ENCODE measurements at regions not wholly inside any gene's neighbourhood (a gene's known extent, or its start where the extent isn't known, plus 50 kb on each side); places are given as distances from the start of the nearest gene placed in this dataset.

DNA sequence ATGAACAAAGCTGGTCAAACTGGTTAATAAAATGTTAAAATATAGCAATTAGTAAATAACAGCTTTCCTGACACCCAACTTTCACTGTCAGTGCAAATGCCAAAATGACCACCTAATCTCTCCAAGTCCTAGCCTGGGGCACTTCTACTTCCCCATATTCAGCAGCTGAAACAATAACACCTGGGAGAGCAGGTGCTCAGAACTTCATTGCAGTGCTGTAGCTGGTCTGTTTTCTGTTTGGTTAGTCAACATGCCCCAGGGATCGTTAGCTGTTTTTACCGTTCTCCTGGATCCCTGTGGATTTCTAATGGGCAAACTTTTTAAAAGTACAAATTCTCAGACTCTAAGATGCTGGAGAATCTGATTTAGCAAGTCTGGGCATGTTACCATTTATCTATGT, 759.7 kb downstream of the GALC start:
- no peak overlapping the region for H3K4me3 ChIP-seq (ENCODE audit: low read depth, low read length)
- TF ChIP-seq CTCF (IDR thresholded peaks at IDR 0.05; ENCODE audit: control insufficient read depth, extremely low read depth, insufficient read depth) = no peak
- no peak for DNase-seq (ENCODE audit: low read depth)

- TF ChIP-seq CTCF (IDR thresholded peaks at IDR 0.05; ENCODE audit: control insufficient read depth, extremely low read depth, insufficient read depth) = no peak
- no peak overlapping the region for H3K4me3 ChIP-seq (ENCODE audit: low read depth, low read length)
- DNase-seq (ENCODE audit: low read depth) = no peak
Measured at GRCh38 chr14:87231336-87232026, 761.5 kb downstream of the GALC start.

- H3K4me3 ChIP-seq (ENCODE audit: low read depth, low read length) = no peak overlapping the region
- no peak for DNase-seq (ENCODE audit: low read depth)
- TF ChIP-seq CTCF (IDR thresholded peaks at IDR 0.05; ENCODE audit: control insufficient read depth, extremely low read depth, insufficient read depth) = no peak
Measured at GRCh38 chr14:87230726-87231125, 762.3 kb downstream of the GALC start.

GRCh38 chr14:87229131-87229530, 763.9 kb downstream of the GALC start:
- no peak overlapping the region for H3K4me3 ChIP-seq (ENCODE audit: low read depth, low read length)
- DNase-seq (ENCODE audit: low read depth) = no peak
- no peak for TF ChIP-seq CTCF (IDR thresholded peaks at IDR 0.05; ENCODE audit: control insufficient read depth, extremely low read depth, insufficient read depth)

DNA sequence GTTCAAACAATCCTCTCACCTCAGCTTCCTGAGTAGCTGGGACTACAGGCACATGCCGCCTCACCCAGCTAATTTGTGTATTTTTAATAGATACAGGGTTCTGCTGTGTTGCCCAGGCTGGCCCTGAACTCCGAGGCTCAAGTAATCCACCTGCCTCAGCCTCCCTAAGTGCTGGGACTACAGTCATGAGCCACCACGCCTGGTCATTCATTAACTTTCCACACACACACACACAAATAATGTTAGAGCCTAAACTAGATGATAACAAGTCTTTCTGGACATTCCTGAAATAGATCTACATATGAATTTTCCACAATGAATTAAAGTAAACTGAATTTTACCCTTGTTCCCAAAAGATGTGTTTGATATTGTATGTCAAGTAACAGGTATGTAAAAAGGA, 776.0 kb downstream of the GALC start:
- DNase-seq (ENCODE audit: low read depth) = no peak
- no peak for TF ChIP-seq CTCF (IDR thresholded peaks at IDR 0.05; ENCODE audit: control insufficient read depth, extremely low read depth, insufficient read depth)

GRCh38 chr14:87214558-87214957, 778.4 kb downstream of the GALC start:
- TF ChIP-seq CTCF (IDR thresholded peaks at IDR 0.05; ENCODE audit: control insufficient read depth, extremely low read depth, insufficient read depth) = no peak
- DNase-seq (ENCODE audit: low read depth) = no peak
- no peak overlapping the region for H3K4me3 ChIP-seq (ENCODE audit: low read depth, low read length)

More for the DNA sequence above, 776.0 kb downstream of the GALC start:
- H3K4me3 ChIP-seq (ENCODE audit: low read depth, low read length) = no peak overlapping the region

DNA sequence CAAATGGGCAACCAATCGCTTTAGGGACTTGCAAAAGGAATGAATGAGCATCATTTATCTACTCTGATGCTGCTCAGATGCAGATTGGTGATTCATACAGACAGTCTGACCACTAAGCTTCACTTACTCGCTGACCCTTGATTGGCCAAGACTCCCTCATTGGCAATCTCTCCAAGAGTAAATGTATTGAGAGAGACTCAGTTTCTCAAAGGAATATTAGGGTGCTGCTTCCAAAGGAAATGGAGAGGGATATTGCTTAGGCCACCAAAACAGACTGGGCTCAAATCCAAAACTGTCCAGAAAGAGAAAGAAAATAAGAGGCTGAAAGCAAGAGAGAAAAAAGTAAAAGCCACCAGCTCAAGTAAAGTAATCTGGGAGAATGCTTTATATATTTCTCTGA, 785.2 kb downstream of the GALC start:
- H3K4me3 ChIP-seq (ENCODE audit: low read depth, low read length) = no peak overlapping the region
- no peak for TF ChIP-seq CTCF (IDR thresholded peaks at IDR 0.05; ENCODE audit: control insufficient read depth, extremely low read depth, insufficient read depth)

More for the DNA sequence above, 785.2 kb downstream of the GALC start:
- DNase-seq (ENCODE audit: low read depth) = no peak
